Right renal cortex interstitium (tissue), 3 donors: ENCODE measurements at regions not wholly inside any gene's neighbourhood (a gene's known extent, or its start where the extent isn't known, plus 50 kb on each side); places are given as distances from the start of the nearest gene placed in this dataset.
"Not testable (repeated sequence)": the region's sequence is repeated elsewhere in the genome, so short reads cannot be mapped to it uniquely, and the experiment has no call there.

Source experiments
- DNase-seq, 3 donors: peaks; one replicate each; pipeline ENCODE4 v3.0.0-alpha.2; 2013; ENCODE audit warnings: low read depth in 3 of 3, low spot score in 2 of 3

- DNase-seq = no peak
Measured at GRCh38 chr2:136297994-136298393, 180.0 kb upstream of the CXCR4 start.

- no peak for DNase-seq
Measured at GRCh38 chr2:136297312-136297711, 179.4 kb upstream of the CXCR4 start.

- no peak for DNase-seq
Measured at GRCh38 chr2:136295168-136295567, 177.2 kb upstream of the CXCR4 start.

- DNase-seq = no peak
Measured at GRCh38 chr2:136291871-136292270, 173.9 kb upstream of the CXCR4 start.

- DNase-seq = no peak
Measured at GRCh38 chr2:136290326-136290725, 172.4 kb upstream of the CXCR4 start.

- no peak for DNase-seq
Measured at GRCh38 chr2:136288249-136288648, 170.3 kb upstream of the CXCR4 start.

GRCh38 chr2:136286423-136286822 is 168.5 kb upstream of the CXCR4 start:
- DNase-seq = no peak

GRCh38 chr2:136284226-136285119 is 166.5 kb upstream of the CXCR4 start:
- no peak for DNase-seq

- no peak for DNase-seq
Measured at GRCh38 chr2:136282251-136282650, 164.3 kb upstream of the CXCR4 start.

- DNase-seq = no peak
Measured at GRCh38 chr2:136281281-136282114, 163.5 kb upstream of the CXCR4 start.

- not testable (repeated sequence) for DNase-seq
Measured at GRCh38 chr2:136266346-136266745, 148.4 kb upstream of the CXCR4 start.

- DNase-seq = no peak
Measured at GRCh38 chr2:136259551-136259950, 141.6 kb upstream of the CXCR4 start.

- DNase-seq = no peak
Measured at GRCh38 chr2:136257893-136258292, 139.9 kb upstream of the CXCR4 start.

GRCh38 chr2:136255648-136256461 is 137.9 kb upstream of the CXCR4 start:
- DNase-seq = no peak

GRCh38 chr2:136255127-136255526 is 137.2 kb upstream of the CXCR4 start:
- no peak for DNase-seq

- no peak for DNase-seq
Measured at GRCh38 chr2:136254681-136255080, 136.7 kb upstream of the CXCR4 start.

- no peak for DNase-seq
Measured at GRCh38 chr2:136253288-136254004, 135.5 kb upstream of the CXCR4 start.

GRCh38 chr2:136251885-136252585 is 134.1 kb upstream of the CXCR4 start:
- no peak for DNase-seq

GRCh38 chr2:136251197-136251884 is 133.4 kb upstream of the CXCR4 start:
- no peak for DNase-seq
